ENCODE measurements at regions not wholly inside any gene's neighbourhood (a gene's known extent, or its start where the extent isn't known, plus 50 kb on each side); places are given as distances from the start of the nearest gene placed in this dataset.

DNA sequence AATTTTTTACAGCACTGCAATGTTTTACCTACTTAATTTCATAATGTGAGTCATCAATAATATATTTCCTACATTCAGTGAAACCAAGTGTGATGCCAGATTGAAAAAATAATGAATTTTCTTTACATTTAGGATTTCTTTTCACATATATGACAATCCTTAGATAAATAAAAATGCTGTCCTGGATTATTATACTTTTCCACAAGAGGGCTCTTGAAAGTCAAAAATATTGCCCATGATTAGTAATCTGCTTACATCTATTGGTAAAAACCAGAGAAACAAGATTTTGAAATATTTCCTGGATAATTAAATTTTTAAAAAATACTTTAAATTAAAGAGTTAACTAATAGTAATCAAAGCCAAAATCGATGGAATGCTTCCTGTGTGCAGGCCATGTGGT is 86.8 kb upstream of the PLPPR4 start:
- Histone ChIP-seq H3T11ph (ENCODE audit: low read length) (no peak overlapping the region), H2BK5ac (ENCODE audit: insufficient read length, low read length) (no peak overlapping the region), H3K4ac (ENCODE audit: low read depth, low read length) (no peak overlapping the region), H3K4me2 (ENCODE audit: insufficient read depth, insufficient read length, low read length) (no peak overlapping the region), H3K27ac (ENCODE audit: insufficient read length, low read depth, low read length) (no peak overlapping the region), H3K23ac (ENCODE audit: insufficient read length, low read depth, low read length) (no peak overlapping the region), H2AFZ (ENCODE audit: low read length) (no peak overlapping the region), H2BK120ac (ENCODE audit: low read depth, low read length, poor library complexity, severe bottlenecking) (no peak overlapping the region), H3K9ac (ENCODE audit: extremely low read depth, insufficient read length, low read length) (no peak overlapping the region), H3K4me1 (ENCODE audit: insufficient read depth, low read length) (no peaks in the 10 kb centered on the region), H4K91ac (ENCODE audit: insufficient read length, low read depth, low read length) (no peak overlapping the region), H3K79me2 (ENCODE audit: insufficient read depth, low read length) (no peaks in the 10 kb centered on the region), H2BK20ac (ENCODE audit: low read depth, low read length, poor library complexity, severe bottlenecking) (no peak overlapping the region), H3K14ac (ENCODE audit: insufficient read depth, low read length) (no peak overlapping the region), H4K8ac (replicated peaks; ENCODE audit: insufficient read length, low read depth, low read length) (no peak overlapping the region), H3K23me2 (ENCODE audit: insufficient read length, low read depth, low read length, poor library complexity, severe bottlenecking) (no peaks in the 10 kb centered on the region), H4K5ac (ENCODE audit: insufficient read length, low read depth, low read length) (no peak overlapping the region), H3K27me3 (ENCODE audit: insufficient read depth, low read length) (no peaks in the 10 kb centered on the region), H2BK15ac (ENCODE audit: low read depth, low read length) (no peak overlapping the region), H3K56ac (ENCODE audit: insufficient read length, low read depth, low read length) (no peak overlapping the region), H3K18ac (ENCODE audit: insufficient read length, low read depth, low read length) (no peak overlapping the region), H2AK5ac (ENCODE audit: insufficient read length, low read length) (no peak overlapping the region), H4K20me1 (ENCODE audit: control insufficient read depth, insufficient read depth, insufficient read length) (no peaks in the 10 kb centered on the region), H3K79me1 (ENCODE audit: insufficient read depth, low read depth, low read length, poor library complexity, severe bottlenecking) (no peaks in the 10 kb centered on the region), H2BK12ac (ENCODE audit: insufficient read length, low read depth, low read length) (no peak overlapping the region), H3K9me3 (ENCODE audit: control insufficient read depth, low read depth, low read length) (no peaks in the 10 kb centered on the region)
- TF ChIP-seq, protein P1, sequence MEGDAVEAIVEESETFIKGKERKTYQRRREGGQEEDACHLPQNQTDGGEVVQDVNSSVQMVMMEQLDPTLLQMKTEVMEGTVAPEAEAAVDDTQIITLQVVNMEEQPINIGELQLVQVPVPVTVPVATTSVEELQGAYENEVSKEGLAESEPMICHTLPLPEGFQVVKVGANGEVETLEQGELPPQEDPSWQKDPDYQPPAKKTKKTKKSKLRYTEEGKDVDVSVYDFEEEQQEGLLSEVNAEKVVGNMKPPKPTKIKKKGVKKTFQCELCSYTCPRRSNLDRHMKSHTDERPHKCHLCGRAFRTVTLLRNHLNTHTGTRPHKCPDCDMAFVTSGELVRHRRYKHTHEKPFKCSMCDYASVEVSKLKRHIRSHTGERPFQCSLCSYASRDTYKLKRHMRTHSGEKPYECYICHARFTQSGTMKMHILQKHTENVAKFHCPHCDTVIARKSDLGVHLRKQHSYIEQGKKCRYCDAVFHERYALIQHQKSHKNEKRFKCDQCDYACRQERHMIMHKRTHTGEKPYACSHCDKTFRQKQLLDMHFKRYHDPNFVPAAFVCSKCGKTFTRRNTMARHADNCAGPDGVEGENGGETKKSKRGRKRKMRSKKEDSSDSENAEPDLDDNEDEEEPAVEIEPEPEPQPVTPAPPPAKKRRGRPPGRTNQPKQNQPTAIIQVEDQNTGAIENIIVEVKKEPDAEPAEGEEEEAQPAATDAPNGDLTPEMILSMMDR (conservative IDR thresholded peaks at IDR 0.05), result no peak
- Mint-ChIP-seq H3K27ac (no peak overlapping the region), H3K9me3 (no peaks in the 10 kb centered on the region), H3K36me3 (ENCODE audit: insufficient read depth in 1 of 3, low read depth in 3 of 3) (no peaks in the 10 kb centered on the region), H3K27me3 (ENCODE audit: low read depth) (no peaks in the 10 kb centered on the region), H3K4me1 (0 out of 4 replicates have a peak, but pooled peaks cover 0 to 2% of the 10 kb centered on the region in 2 experiments), H3K4me3 (no peak overlapping the region)
- no peak for DNase-seq
- WGBS (ENCODE audit: extremely low coverage, insufficient read length, low lambda C conversion rate), result no CpG with 5 or more reads among the region's 1 CpG

All from H9 (cell line).